Adrenal gland (tissue), 9 donors: ENCODE measurements at regions not wholly inside any gene's neighbourhood (a gene's known extent, or its start where the extent isn't known, plus 50 kb on each side); places are given as distances from the start of the nearest gene placed in this dataset.

Experiments
- DNase-seq, 7 donors: peaks; one replicate each; pipeline ENCODE4 v3.0.0-alpha.2; 2019 to 2020
- H3K27ac ChIP-seq, 5 donors: fragments of 200-600 bp; sonication (generic) in 4 of 5; 1 replicate in 3 of 5; 2 replicates in 2 of 5; pipeline versions ENCODE4 v1.5.1 to v1.8.0; 2016 to 2020; ENCODE audit warnings: mild to moderate bottlenecking in 1 of 5
- H3K27me3 ChIP-seq: fragments of 200-600 bp; 2 replicates; pipeline ENCODE4 v1.8.0; 2021
- H3K36me3 ChIP-seq, 2 donors: fragments of 200-600 bp; replicated peaks in 1 of 2; 1 replicate in 1 of 2; 2 replicates in 1 of 2; pipeline versions ENCODE4 v1.5.1 to v1.8.0; 2018 to 2022
- H3K4me1 ChIP-seq, 2 donors: fragments of 200-600 bp; replicated peaks in 1 of 2; 1 replicate in 1 of 2; 2 replicates in 1 of 2; pipeline versions ENCODE4 v1.5.1 to v1.8.0; 2018 to 2021
- H3K4me3 ChIP-seq, 4 donors: fragments of 200-600 bp; sonication (generic) in 3 of 4; one replicate each; pipeline ENCODE4 v1.5.1; 2016 to 2018
- H3K9me3 ChIP-seq, 3 donors: fragments of 200-600 bp; sonication (generic) in 1 of 3; replicated peaks in 1 of 3; 1 replicate in 2 of 3; 2 replicates in 1 of 3; pipeline versions ENCODE4 v1.5.1 to v1.8.0; 2016 to 2021
- POLR2A ChIP-seq, 2 donors: fragments of 450-650 bp; IDR thresholded peaks; one replicate each; pipeline ENCODE4 v1.6.1; 2017; ENCODE audit warnings: antibody characterized with exemption in 2 of 2, mild to moderate bottlenecking in 2 of 2, moderate library complexity in 1 of 2
- WGBS, 4 donors: extraction: QIAGEN DNeasy Blood & Tissue Kit in 2 of 4; methylation state at CpG; one replicate each; pipeline versions ENCODE4 v1.1.5 to v1.1.7; 2013 to 2017; 5-methylcytosine and 5-hydroxymethylcytosine counted together
- intact Hi-C, 2 donors: fragments of 100-400 bp; cut with DNase I; formaldehyde crosslinking; loops; one replicate each; pipeline versions ENCODE4 v1.14.1 to v1.15.0; 2022 to 2023
- TF ChIP-seq, protein P1 (sequence below), 6 experiments: fragments of 450-650 bp in 4 of 6; fragments of 200-600 bp in 2 of 6; sonication (generic) in 1 of 6; IDR thresholded peaks; 1 replicate in 5 of 6; 2 replicates in 1 of 6; pipeline versions ENCODE4 v1.5.1 to v1.8.0; 2016 to 2021; ENCODE audit warnings: antibody characterized with exemption in 6 of 6, mild to moderate bottlenecking in 2 of 6, moderate library complexity in 1 of 6
- donor health status: healthy with polysubstance abuse.
- donor health status: Bipolar disorder and iron deficiency.
- donor health status: DM: yes; HTN: yes; CAD: no.
- donor health status: DM: no; HTN: no; CAD: no.
- donor health status: DM: no; HTN: no; CAD: no.

DNA sequence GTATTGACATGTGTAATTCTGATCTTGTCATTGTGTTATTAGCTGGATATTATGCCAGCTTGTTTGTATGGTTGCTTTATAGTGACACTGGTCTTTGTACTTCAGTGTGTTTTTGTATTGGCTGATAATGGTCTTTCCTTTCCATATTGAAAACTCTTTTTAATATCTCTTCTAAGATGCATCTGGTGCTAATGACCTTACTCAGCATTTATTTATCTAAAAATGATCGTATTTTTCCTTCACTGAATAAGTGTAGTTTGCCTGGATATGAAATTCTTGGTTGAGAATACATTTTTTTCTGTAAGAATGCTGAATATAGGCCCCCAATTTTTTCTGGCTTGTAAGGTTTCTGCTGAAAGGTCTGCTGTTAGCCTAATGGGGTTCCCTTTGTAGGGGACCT is 465.5 kb upstream of the TMPRSS15 start:
- TF ChIP-seq, protein P1, sequence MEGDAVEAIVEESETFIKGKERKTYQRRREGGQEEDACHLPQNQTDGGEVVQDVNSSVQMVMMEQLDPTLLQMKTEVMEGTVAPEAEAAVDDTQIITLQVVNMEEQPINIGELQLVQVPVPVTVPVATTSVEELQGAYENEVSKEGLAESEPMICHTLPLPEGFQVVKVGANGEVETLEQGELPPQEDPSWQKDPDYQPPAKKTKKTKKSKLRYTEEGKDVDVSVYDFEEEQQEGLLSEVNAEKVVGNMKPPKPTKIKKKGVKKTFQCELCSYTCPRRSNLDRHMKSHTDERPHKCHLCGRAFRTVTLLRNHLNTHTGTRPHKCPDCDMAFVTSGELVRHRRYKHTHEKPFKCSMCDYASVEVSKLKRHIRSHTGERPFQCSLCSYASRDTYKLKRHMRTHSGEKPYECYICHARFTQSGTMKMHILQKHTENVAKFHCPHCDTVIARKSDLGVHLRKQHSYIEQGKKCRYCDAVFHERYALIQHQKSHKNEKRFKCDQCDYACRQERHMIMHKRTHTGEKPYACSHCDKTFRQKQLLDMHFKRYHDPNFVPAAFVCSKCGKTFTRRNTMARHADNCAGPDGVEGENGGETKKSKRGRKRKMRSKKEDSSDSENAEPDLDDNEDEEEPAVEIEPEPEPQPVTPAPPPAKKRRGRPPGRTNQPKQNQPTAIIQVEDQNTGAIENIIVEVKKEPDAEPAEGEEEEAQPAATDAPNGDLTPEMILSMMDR (IDR thresholded peaks at IDR 0.05) = no peak
- no peak for TF ChIP-seq POLR2A (IDR thresholded peaks at IDR 0.05)
- no peak for DNase-seq
- 43 to 68% (median 67%) methylated on average over 1 of the region's 1 CpG; no CpG with 5 or more reads in 1 of the 4 donors for WGBS, 4 donors
- no peaks in the 10 kb centered on the region for H3K36me3 ChIP-seq
- H3K27ac ChIP-seq = no peak overlapping the region
- H3K9me3 ChIP-seq = no peaks in the 10 kb centered on the region
- no peaks in the 10 kb centered on the region for H3K4me1 ChIP-seq
- no peak overlapping the region for H3K4me3 ChIP-seq
- intact Hi-C loops = no loop called here
- H3K27me3 ChIP-seq = no peaks in the 10 kb centered on the region

GRCh38 chr21:18877917-18878316 is 474.3 kb upstream of the TMPRSS15 start:
- TF ChIP-seq, protein P1 (IDR thresholded peaks at IDR 0.05) = no peak
- no peak for TF ChIP-seq POLR2A (IDR thresholded peaks at IDR 0.05)
- WGBS, 4 donors = 51 to 76% (median 61%) methylated on average over 6 to 9 of the region's 9 CpGs

GRCh38 chr21:18887922-18888602 is 484.5 kb upstream of the TMPRSS15 start:
- 76 to 83% (median 79%) methylated on average over 4 of the region's 4 CpGs for WGBS, 4 donors
- intact Hi-C loops = no loop called here
- Histone ChIP-seq H3K27ac (no peak overlapping the region), H3K4me1 (no peaks in the 10 kb centered on the region), H3K27me3 (no peaks in the 10 kb centered on the region), H3K4me3 (no peak overlapping the region), H3K36me3 (no peaks in the 10 kb centered on the region), H3K9me3 (no peaks in the 10 kb centered on the region)
- TF ChIP-seq POLR2A (IDR thresholded peaks at IDR 0.05) = no peak
- TF ChIP-seq, protein P1 (IDR thresholded peaks at IDR 0.05) = no peak
- no peak for DNase-seq

More at GRCh38 chr21:18877917-18878316, 474.3 kb upstream of the TMPRSS15 start:
- no peaks in the 10 kb centered on the region for H3K4me1 ChIP-seq
- H3K9me3 ChIP-seq = no peaks in the 10 kb centered on the region
- no peak for DNase-seq
- no peak overlapping the region for H3K4me3 ChIP-seq
- intact Hi-C loops = no loop called here
- H3K27ac ChIP-seq = no peak overlapping the region
- H3K27me3 ChIP-seq = no peaks in the 10 kb centered on the region
- no peaks in the 10 kb centered on the region for H3K36me3 ChIP-seq

- Histone ChIP-seq H3K36me3 (no peaks in the 10 kb centered on the region), H3K9me3 (no peaks in the 10 kb centered on the region), H3K4me3 (no peak overlapping the region), H3K27ac (no peak overlapping the region), H3K4me1 (no peaks in the 10 kb centered on the region), H3K27me3 (no peaks in the 10 kb centered on the region)
- TF ChIP-seq, protein P1 (IDR thresholded peaks at IDR 0.05) = no peak
- no peak for TF ChIP-seq POLR2A (IDR thresholded peaks at IDR 0.05)
- DNase-seq = no peak
- 70 to 89% (median 83%) methylated on average over 2 of the region's 2 CpGs for WGBS, 4 donors
- intact Hi-C loops = no loop called here
Observed at GRCh38 chr21:18893406-18893805, 489.8 kb upstream of the TMPRSS15 start.
